GM18867 (cell line): ENCODE measurements at regions not wholly inside any gene's neighbourhood (a gene's known extent, or its start where the extent isn't known, plus 50 kb on each side); places are given as distances from the start of the nearest gene placed in this dataset.

Source experiments
- ATAC-seq: cut with Tn5 transposase; IDR thresholded peaks from one replicate; pipeline ENCODE4 v1.9.1; 2021; ENCODE audit warnings: mild to moderate bottlenecking, moderate library complexity; ENCODE audit not compliant: unreplicated experiment

GRCh38 chr3:171955598-171955997 is 83.8 kb upstream of the FNDC3B start:
- no peak for ATAC-seq

GRCh38 chr3:171956181-171956683 is 83.1 kb upstream of the FNDC3B start:
- ATAC-seq = no peak

GRCh38 chr3:171956705-171957104 is 82.7 kb upstream of the FNDC3B start:
- ATAC-seq = no peak

GRCh38 chr3:171959532-171960089 is 79.8 kb upstream of the FNDC3B start:
- no peak for ATAC-seq

- no peak for ATAC-seq
Observed at GRCh38 chr3:171960159-171960558, 79.2 kb upstream of the FNDC3B start.

- ATAC-seq = no peak
Observed at GRCh38 chr3:171962137-171962720, 77.1 kb upstream of the FNDC3B start.

GRCh38 chr3:171963546-171963945 is 75.8 kb upstream of the FNDC3B start:
- ATAC-seq = no peak

- no peak for ATAC-seq
Observed at GRCh38 chr3:171965067-171965712, 74.2 kb upstream of the FNDC3B start.

GRCh38 chr3:171966533-171967136 is 72.7 kb upstream of the FNDC3B start:
- no peak for ATAC-seq

GRCh38 chr3:171967137-171967783 is 72.1 kb upstream of the FNDC3B start:
- ATAC-seq = no peak

- ATAC-seq = no peak
Observed at GRCh38 chr3:171967932-171968678, 71.3 kb upstream of the FNDC3B start.

- ATAC-seq = peak; percentile 41
Observed at GRCh38 chr3:171970301-171970788, 69.0 kb upstream of the FNDC3B start.

GRCh38 chr3:171971919-171972514 is 67.4 kb upstream of the FNDC3B start:
- no peak for ATAC-seq

GRCh38 chr3:171972871-171973348 is 66.5 kb upstream of the FNDC3B start:
- ATAC-seq = no peak

- ATAC-seq = no peak
Observed at GRCh38 chr3:171974986-171975837, 64.2 kb upstream of the FNDC3B start.

GRCh38 chr3:171976526-171976925 is 62.9 kb upstream of the FNDC3B start:
- ATAC-seq = no peak

- ATAC-seq = no peak
Observed at GRCh38 chr3:171977441-171977840, 61.9 kb upstream of the FNDC3B start.

- ATAC-seq = no peak
Observed at GRCh38 chr3:171977860-171978259, 61.5 kb upstream of the FNDC3B start.

GRCh38 chr3:171978390-171978789 is 61.0 kb upstream of the FNDC3B start:
- no peak for ATAC-seq
